ENCODE measurements at regions not wholly inside any gene's neighbourhood (a gene's known extent, or its start where the extent isn't known, plus 50 kb on each side); places are given as distances from the start of the nearest gene placed in this dataset.

DNA sequence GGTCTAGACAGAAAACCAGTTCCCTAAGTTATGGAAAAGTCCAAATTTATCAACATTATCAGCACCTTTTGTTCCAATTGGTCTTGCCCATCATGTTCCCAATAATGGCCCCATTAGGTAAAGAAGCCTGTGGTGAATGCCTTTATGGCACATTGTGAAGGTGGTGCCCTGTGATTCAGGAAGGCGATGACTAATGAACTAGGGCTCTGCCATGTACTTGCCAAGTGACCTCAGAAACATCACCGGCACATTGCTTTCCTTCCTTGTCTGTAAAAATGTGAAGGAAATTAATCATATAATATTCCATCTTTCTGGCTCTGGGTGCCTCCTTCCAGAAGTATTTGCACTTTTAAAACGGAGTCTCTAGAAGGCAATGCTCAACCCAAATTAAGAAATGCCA, 132.3 kb downstream of the UNC5CL start:
- DNase-seq: no peak

DNA sequence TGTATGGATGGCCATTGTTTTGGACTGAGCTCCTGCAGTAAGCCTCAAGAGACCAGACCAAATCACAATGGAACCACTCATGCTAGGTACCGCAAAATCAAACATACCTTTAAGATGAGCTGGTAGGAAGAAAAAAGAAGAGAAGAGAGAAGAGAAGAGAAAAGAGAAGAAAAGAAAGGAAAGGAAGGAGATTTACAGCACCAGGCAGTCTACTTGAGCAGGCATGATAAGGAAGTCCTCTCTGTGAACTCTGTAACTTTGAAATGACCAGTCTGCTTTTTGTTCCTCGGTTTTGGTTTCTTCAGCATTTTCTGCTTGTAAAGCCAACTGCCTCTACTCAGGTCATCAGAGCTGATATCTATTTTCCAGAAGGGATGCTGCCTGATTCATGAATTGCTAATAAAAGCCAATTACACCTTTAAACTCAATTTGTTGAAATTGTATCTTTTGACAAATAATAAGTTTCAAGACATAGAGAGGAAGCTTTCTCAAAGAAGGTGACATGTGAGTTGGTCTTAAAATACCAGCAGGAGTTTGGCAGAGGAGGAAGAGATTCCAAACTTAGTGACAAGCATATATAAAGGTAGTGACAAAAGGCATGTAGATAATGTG, 134.3 kb downstream of the UNC5CL start:
- no peak for DNase-seq

DNA sequence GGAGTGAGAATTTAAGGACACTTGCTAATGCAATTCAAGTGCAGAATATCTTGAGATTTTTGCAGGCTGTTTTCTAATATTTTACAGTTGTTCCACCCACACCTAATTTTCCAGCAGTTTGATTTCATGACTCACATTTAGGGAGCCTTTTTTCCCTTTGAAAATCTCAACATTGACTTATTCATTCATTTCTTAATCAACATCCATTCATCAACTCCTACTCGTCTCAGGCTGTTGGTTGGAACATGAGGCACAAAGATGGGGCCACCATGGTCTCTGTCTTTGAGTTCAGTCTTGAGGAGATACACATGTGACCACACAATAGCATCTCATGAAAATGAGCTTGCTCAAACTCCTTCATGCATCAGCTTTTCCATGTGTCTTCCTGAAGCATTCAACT, 135.6 kb downstream of the UNC5CL start:
- no peak for DNase-seq

DNA sequence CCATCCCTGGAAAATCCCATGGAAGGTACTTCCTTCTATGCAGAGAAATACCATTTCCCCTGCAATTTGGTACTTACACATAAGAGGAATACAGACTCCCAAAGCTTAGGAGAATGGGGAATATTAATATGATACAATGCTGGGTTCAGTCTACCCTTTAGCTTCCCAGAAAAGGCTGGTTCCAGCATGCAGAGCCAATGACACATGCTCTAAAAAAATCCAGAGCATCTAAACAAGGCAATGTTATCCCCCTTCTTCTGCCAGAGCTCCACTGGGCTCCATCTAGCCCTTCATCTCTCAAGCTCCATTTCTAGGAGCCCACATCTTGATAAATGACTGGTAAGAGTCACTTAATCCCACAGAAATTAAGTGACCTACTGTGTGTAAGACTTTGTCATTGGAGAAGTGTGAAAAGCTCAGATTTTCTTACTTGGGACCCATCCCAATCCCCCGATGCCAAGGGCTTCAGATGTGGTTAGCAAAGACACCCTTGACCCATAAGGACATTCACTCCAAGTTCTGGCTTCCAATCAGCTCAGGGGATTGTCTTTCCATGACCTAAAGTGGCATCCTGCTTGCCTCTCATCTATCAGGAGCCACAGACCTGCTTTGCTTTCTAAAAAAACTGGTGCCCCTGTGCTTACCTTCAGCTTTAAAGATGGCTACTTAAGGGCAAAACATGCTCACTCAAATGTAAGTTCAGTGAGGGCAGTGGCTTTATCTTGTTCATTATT, 137.5 kb downstream of the UNC5CL start:
- DNase-seq: no peak

DNA sequence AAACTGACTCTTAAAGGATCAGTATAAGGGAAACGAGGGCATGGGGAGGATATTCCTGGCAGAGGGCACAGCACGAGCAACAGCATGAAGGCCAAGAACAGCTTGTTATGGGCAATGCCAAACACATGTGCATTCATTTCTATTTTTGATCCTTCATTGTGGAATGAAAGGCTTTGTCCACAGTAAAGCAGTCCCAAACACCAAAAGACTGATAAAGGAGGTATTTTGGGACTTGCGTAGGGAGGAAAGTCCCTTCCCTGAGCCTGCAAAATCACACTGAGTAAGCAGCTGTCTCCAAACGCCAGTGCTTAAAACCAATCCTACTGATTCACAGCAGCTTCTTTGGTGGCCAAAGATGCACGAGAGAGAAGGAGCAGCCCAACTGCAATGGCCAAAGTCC, 138.2 kb downstream of the UNC5CL start:
- no peak for DNase-seq

DNA sequence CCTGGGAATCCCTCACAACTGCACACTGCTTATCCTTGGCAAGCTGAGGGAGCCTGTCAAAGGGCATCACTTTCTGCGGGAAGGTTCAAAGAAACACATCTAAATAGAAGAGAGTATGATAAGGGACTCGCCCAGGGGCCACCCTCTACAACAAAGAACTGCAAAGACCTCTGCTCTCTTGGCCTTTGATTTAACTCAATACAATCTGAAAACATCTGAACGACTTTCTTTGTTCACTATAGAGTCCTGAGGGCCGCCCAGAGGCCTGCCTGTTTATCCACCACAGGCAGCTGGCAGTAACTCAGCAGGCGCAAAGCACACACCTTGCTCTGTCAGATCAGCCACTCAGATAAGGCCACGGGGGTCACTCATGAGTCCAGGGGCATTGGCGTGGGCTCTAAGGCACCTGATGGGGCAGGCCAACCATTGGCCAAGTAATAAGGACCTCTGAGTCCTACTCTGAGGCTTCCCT, 139.3 kb downstream of the UNC5CL start:
- DNase-seq: no peak

DNA sequence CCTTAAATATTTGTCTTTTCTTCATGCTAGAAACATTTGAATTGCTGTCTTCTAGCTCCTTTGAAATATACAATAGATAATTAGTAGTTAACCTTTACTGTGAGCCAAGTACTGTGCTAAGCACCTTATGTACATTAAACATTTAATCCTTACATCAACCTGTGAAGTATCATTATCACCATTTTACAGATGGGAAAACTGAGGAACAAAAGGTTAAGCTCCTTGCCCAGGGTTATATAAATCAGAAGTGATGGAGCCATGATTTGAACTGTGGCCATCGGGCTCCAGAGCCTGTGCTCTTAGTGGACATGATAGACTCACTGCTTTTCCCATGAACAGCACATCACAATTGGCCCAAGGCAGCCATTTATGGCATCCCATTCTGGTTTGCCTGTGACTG, 140.9 kb downstream of the UNC5CL start:
- DNase-seq: no peak

DNA sequence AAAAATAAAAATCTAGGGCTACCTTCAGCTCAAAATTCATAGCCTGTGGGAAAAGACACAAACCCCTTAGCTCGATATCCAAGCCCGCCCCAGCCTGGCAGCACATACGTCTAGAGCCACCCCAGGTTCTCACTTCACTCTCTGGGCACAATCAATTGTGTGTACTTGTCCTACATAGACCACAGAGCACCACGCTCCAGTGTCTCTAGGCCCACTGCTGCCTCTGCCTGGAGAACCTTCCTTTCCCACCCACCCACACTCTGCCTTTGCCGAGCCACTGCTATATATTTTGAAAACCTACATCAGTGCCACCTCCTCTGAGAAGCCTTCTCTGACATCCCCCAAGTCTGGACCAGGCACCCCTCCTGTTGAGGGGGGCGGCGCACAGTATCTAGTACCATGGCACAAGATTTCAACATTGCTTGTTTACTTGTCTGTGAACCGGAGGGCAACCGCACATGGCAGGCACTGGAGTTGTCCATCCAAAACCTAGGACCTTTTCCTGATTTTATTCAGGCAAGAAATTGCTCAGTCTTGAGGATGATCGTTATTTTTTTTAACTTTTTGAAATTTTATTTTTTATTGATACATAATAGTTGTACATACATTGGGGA, 141.5 kb downstream of the UNC5CL start:
- no peak for DNase-seq

DNA sequence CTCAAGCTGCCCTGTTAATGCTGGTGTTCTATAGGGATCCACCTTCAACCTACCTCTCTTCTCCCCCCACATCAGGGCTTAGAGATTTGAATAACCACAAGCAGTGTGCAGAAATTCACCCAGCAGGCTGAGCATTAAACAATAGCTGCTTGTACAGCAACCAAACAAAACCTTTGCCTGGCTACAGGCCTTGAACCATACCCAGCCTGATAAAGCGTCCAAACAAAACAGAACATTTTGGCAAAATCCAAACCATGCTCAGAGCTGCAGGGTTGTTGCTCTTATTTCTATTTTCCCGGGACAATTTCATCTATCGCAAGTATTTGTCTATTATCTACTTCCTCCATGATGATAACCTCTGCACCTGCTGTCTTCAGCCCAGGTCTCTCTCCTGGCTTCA, 142.3 kb downstream of the UNC5CL start:
- no peak for DNase-seq

DNA sequence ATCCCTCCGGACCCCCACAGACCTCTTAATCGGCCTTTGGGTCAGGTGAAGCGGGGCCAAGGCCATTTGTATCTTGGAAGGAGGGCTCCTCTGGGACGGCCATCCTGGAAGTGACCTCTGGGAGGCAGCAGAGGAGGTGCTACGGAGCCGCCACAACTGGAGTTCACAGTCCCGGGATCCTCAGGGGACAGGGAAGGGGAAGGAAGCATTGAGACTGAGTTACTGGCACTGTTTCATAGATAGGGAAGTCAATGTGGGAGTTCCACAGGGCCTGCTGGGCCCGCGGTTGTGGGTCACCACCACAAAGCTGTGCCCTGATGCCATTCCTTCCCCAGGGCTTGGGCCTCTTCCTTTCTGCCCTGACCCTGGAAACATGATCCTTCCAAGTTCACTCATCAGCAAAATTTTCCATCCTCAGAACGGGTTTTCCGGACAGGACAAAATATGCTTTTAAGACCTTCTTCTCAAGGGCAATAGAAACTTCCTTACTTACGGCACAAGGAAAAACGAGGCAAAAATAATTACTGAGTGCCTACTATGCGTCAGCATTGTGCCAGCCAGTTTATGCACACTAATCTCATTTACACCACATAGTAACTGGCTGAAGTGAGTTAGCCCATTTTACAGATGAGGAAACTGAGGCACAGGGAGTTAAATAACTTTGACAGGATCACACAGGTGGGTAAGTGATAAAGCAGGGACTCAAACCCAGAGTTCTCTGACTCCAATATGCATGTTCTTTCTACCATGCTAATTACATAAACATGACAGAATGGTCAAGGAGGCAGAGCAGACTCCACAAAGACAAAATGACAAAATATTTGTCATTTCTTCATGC, 143.8 kb downstream of the UNC5CL start:
- no peak for DNase-seq

DNA sequence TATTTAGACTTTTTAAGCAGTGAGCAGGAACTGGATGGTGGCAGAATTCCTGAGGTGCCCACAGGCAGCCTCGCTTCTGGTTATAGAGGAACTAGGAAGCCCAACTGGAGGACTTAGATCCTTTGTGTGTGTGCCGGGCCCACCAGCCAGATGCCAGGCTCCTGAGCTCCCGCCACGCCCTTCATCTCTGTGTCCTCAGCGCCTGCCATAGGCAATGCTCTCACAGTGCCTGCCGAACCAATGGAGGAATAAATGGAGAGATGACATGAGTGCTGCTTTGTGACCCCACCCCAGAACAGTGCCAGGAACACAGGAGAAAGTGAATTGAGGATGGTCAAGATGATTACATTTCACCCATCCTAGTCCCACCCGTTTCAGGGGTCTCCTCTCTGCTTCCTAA, 146.0 kb downstream of the UNC5CL start:
- DNase-seq: no peak

DNA sequence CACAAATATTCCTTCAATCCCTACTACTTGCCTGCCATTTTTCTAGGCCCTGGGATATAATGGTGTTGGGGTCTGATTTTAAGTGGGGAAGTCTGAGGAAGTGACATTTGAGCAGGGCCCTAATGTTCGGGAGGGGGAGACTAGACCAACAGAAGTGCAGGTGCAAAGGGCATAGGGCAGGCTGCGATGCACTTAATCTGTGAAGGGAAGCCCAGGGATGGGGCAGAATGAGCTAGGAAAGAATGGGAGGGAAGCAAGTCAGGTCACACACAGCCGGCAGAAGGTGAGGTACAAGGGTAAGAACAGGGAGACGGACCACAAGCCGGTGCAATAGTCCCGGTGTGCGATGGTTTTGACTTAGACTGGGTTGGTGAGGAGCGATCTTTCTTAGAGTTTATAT, 146.8 kb downstream of the UNC5CL start:
- DNase-seq: no peak

DNA sequence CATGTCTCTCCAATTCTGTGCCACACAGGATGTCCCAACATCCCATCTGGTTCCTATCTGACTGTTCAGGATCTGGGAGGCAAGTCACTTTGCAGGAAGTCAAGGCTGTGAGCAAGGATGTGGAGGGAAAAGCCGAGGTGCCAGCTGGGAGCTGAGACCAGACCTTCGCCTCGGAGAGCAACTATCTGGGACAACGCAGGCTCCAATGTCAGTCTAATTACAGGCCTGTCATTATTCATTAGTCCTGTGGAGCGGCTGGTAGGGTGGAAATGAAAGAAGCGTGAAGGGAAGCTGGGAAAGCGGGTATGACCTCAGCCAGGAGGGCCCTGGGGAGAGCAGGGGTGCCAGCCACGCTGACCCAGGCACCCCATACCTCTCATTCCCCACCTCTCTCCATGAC, 147.3 kb downstream of the UNC5CL start:
- DNase-seq: no peak

DNA sequence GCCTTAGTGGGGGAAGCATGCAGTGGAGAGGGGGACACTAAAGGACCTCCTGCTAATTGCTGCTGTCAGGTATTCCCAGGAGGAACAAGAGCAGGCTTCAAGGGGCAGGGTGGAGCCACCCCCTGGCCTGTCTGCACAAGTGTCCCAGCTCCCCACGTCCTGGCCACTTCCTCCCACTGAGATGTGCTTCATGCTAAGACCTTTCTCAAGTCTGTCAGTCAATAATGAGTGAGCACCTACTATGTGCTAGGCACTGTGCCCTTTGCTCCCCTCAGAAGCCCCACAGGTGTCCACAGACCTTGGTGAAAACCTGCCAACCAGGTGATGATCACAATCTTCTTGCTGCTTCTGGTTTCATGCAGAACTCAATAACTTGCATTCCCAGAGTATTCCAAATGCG, 147.9 kb downstream of the UNC5CL start:
- DNase-seq: no peak

DNA sequence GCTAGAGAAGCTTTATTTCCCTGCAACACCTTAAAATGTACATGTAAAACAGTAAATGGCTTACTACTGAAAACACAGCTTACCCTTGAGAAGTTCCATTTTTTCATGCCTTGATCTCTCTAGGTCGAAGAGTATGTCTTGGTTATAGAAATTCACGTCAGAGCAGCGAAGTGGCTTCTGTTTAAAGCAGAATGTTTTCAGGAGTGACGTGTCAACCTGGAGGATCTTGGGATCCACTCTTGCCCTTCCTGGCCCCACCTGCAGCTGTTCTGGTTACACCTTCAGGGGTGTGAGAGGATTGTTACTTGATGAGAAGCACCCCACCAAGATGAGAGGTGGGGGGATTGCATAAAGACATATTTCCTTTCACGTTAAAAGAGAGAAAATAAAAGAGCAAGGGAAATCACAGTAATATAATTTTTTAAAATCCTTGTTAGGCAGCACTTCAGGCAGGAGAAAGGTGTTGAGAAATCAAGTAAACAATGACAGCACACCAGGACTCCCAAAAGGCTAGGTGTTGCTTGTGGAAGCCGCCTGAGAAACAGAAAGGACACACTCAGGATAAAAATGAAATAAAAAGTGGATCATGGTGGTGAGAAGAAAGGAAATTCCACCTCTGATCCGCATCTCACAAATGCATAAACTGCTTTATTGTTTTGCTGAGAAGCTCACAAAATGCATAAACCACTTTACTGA, 149.7 kb downstream of the UNC5CL start:
- DNase-seq: no peak

DNA sequence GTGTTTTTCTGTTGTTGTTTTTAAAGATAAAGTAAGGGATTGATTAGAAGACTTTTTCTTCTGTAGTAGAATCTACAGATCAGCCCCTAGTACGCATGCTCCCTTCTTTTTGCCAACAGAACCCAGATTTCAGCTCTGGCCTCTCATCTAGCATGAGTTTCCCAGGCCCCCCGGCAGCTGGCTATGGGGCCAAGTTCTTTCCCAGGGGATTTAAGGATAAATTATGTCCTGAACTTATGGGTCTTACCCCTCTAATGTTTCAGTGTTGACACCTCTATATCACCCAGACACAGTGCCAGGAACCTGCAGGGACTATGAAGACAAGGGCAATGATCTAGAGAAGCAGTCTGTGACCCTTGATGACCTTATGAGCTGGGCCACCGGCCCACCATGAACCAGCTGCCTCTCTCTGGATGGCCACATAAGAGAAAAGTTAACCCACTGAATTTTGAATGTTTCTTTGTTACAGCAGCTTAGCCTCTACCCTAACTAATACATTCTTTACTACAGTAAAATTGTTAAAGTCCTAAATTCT, 150.5 kb downstream of the UNC5CL start:
- no peak for DNase-seq

DNA sequence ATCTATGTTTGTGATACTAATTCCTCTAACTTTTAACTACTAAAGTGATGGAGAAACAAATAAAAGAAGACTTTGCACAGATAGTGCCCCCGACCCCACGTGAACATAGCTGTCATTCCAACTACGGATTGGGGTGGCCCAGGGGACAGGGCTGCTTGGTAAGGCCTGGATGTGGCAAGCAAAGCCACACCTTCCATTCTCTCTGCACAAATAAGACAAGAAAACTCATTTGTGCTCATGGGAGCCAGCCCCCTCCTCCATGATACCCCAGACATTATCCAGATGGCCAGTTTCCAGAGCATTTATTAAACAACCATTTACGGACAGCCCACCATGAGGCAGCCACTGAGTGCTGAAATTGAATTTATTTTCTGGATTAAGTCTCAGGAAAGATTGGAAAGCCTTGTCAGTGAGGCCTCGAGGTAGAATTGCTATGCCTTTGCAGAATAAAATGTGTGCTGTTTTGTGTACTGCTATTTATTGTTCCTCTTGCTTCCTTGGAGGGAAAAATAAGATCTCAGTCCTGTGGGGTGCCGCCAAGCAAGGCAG, 151.2 kb downstream of the UNC5CL start:
- DNase-seq: no peak

DNA sequence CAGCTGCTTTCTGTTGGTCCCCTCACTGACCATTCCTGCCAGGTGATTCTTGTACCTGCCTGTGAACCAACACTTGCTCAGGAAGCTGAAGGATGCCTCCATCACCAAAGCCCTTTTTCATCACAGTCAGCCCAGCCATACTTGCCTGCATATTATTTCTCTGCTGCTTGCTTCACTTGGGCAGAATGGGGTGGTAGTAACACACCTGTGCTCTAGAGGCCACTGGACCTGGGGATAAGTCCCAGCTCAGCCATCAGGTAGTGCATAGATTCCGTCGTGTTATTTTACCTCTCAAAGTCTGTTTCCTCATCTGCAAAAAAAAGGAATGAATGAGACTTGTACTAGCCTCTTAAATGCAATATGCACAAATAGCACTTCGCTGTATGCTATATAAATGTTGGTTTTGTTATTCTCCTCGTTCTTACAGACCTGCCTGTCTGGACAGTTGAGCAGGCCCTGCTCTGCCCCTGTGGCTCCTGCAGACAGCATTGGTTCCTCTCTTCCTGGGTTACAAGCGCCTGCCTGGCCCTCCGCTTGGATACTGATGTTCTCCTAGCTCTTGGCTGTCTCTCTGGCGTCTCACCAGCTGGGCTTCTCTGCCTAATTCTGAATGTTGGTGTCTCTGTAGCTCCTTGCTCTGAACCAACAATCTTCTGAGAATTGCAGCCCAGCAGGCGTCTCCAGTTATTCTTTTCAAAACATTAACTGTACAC, 151.8 kb downstream of the UNC5CL start:
- DNase-seq: no peak

DNA sequence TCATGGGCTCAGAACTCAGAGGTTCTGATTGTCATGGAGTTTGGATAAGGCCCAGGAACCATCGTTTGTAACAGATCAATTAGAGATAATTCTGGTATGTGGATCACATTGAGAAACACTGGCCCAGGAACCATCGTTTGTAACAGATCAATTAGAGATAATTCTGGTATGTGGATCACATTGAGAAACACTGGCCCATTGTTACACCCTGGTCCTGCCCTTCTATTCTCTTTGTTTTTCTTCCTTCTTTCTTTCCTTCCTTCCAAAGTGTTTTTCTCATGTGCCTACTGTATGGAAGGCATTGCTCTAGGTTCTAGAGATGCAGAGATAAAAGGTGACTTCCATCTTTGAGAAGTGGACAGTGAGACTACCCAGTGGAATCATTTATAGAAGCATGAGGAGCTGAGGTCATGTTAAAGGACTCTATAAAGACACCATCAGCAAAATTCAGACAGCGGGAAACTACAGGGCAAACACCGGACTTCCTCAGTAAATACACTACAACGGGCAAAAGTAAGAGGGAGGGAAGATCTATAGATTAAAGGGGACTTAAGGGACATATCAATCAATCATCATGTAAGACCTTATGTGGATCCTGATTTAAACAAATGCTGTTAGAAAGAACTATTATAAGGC, 153.8 kb downstream of the UNC5CL start:
- DNase-seq: no peak

DNA sequence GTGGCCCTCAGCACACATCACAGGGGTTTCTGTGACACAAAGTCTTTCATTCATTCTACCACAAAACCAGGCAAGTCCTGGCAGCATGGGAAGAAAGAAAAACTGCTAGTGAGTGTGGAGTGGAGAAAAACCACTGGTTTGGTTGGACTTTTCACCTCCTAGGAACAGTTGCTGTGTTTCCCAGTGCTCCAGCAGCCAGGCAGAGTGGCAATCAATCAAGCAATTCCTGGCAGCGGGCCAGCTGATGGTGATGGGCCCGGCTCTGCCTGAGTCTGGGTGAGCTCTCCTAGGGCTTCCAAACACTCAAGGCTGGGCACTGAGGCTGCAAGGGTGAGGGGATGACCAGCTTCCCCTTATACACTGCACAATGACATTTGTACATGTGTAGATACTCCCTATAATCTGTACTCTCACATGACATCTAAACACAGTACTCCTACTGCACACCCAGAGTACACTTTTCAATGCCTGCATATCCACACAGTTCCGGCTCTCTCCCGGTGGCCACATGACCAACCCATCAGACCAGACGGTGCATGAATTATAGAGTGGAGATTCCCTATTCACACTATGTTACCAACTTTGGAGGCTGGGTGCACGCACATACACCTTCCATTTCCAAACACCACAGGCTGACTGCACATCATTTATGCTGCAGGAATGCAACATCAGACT, 156.6 kb downstream of the UNC5CL start:
- no peak for DNase-seq

DNA sequence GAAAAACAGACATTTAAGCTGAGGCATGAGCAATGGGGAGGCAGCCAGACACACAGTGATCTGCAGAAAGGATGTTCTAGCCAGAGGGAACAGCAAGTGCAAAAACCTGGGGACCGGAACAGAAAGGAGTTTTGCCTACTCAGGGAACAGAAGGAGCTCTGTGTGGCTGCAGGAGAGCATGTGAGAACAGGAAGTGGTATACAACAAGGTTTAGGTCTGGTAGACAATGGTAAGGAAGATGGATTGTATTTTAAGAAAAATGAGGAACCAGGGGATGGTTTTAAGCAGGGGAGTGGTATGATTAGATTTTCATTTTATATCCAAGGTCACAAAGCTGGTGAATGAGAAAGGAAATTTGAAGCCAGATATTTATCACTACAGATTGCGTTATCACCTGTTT, 157.5 kb downstream of the UNC5CL start:
- no peak for DNase-seq
